WTC11 (cell line): ENCODE measurements at regions not wholly inside any gene's neighbourhood (a gene's known extent, or its start where the extent isn't known, plus 50 kb on each side); places are given as distances from the start of the nearest gene placed in this dataset.
"Not testable (repeated sequence)": the region's sequence is repeated elsewhere in the genome, so short reads cannot be mapped to it uniquely, and the experiment has no call there.

ENCODE experiments used
- ATAC-seq: fragments of 200-7000 bp; cut with Tn5 transposase; 2 replicates; pipeline ENCODE4 v1.10.0; 2021; ENCODE audit warnings: mild to moderate bottlenecking, moderate library complexity
- CTCF ChIA-PET: fragments of 300-600 bp; sonication (Branson Sonifier 250); formaldehyde crosslinking; loops from one replicate; lab custom pipeline; 2021; ENCODE audit warnings: antibody characterized with exemption; lab: Charles Lee
- POLR2A ChIA-PET: fragments of 350-600 bp; sonication (Branson Sonifier 250); formaldehyde crosslinking; loops from one replicate; lab custom pipeline; 2021; ENCODE audit warnings: antibody characterized with exemption; lab: Charles Lee
- DNase-seq: peaks from one replicate; pipeline ENCODE4 v3.0.0; 2021; ENCODE audit warnings: low spot score
- H3K27ac Mint-ChIP-seq: 2 replicates; pipeline ENCODE4 v1.8.0; 2021; ENCODE audit warnings: mixed read lengths
- H3K27me3 Mint-ChIP-seq: 2 replicates; pipeline ENCODE4 v1.8.0; 2021; ENCODE audit warnings: low read depth, mild to moderate bottlenecking, moderate library complexity, mixed read lengths
- H3K36me3 Mint-ChIP-seq: 2 replicates; pipeline ENCODE4 v1.8.0; 2021; ENCODE audit warnings: mixed read lengths
- H3K4me1 Mint-ChIP-seq: 2 replicates; pipeline ENCODE4 v1.8.0; 2022; ENCODE audit warnings: mixed read lengths
- H3K4me3 Mint-ChIP-seq: 2 replicates; pipeline ENCODE4 v1.8.0; 2021; ENCODE audit warnings: mild to moderate bottlenecking, moderate library complexity, mixed read lengths
- H3K9me3 Mint-ChIP-seq: 2 replicates; pipeline ENCODE4 v1.8.0; 2021; ENCODE audit warnings: mixed read lengths
- AFF4 ChIP-seq: sonication (generic); formaldehyde crosslinking; IDR thresholded peaks from 2 replicates; pipeline ENCODE4 v1.8.1; 2023; ENCODE audit warnings: mild to moderate bottlenecking, missing genetic modification reagents, borderline replicate concordance
- AR ChIP-seq: fragments of 250-450 bp; sonication (Bioruptor Pico); IDR thresholded peaks from 2 replicates; pipeline ENCODE4 v1.9.0; 2021; ENCODE audit warnings: mild to moderate bottlenecking
- ARID4B ChIP-seq: sonication (generic); formaldehyde crosslinking; IDR thresholded peaks from 2 replicates; pipeline ENCODE4 v1.8.0; 2023; ENCODE audit warnings: missing genetic modification reagents, mild to moderate bottlenecking, borderline replicate concordance
- E2F4 ChIP-seq: sonication (generic); formaldehyde crosslinking; IDR thresholded peaks from 2 replicates; pipeline ENCODE4 v1.8.1; 2022; ENCODE audit warnings: low read depth, mild to moderate bottlenecking, moderate library complexity, missing genetic modification reagents, borderline replicate concordance
- E2F5 ChIP-seq: sonication (generic); formaldehyde crosslinking; IDR thresholded peaks from 2 replicates; pipeline ENCODE4 v1.8.1; 2022; ENCODE audit warnings: mild to moderate bottlenecking, moderate library complexity, missing genetic modification reagents
- FOXK1 ChIP-seq: sonication (generic); formaldehyde crosslinking; IDR thresholded peaks from 2 replicates; pipeline ENCODE4 v1.8.0; 2022; ENCODE audit warnings: mild to moderate bottlenecking, moderate library complexity, missing genetic modification reagents
- RORB ChIP-seq: fragments of 250-450 bp; sonication (Bioruptor Pico); IDR thresholded peaks from 2 replicates; pipeline ENCODE4 v1.9.0; 2021; ENCODE audit warnings: mild to moderate bottlenecking
- STAT6 ChIP-seq: sonication (generic); formaldehyde crosslinking; conservative IDR thresholded peaks from 2 replicates; pipeline ENCODE4 v1.8.1; 2023; ENCODE audit warnings: mild to moderate bottlenecking, low read depth, missing genetic modification reagents, moderate library complexity
- USF1 ChIP-seq: sonication (generic); formaldehyde crosslinking; IDR thresholded peaks from 2 replicates; pipeline ENCODE4 v1.8.0; 2022; ENCODE audit warnings: mild to moderate bottlenecking, missing genetic modification reagents
- ZNF263 ChIP-seq: sonication (generic); formaldehyde crosslinking; IDR thresholded peaks from 2 replicates; pipeline ENCODE4 v1.8.1; 2022; ENCODE audit warnings: low read depth, mild to moderate bottlenecking, moderate library complexity, missing genetic modification reagents
- ZNF416 ChIP-seq: fragments of 250-450 bp; sonication (Bioruptor Pico); IDR thresholded peaks from 2 replicates; pipeline ENCODE4 v1.9.0; 2021; ENCODE audit warnings: mild to moderate bottlenecking, inconsistent platforms
- ZNF512 ChIP-seq: sonication (generic); formaldehyde crosslinking; IDR thresholded peaks from 2 replicates; pipeline ENCODE4 v1.8.1; 2022; ENCODE audit warnings: missing genetic modification reagents, borderline replicate concordance

- TF ChIP-seq STAT6 (CRISPR knock-in tag) (no peak), AR (no peak), USF1 (CRISPR knock-in tag) (no peak), RORB (CRISPR knock-in tag) (no peak), AFF4 (no peak)
These were observed 58.0 kb upstream of the FGF3 start (continued) for GRCh38 chr11:69877235-69877634.

- DNase-seq, H3K9me3 Mint-ChIP-seq, H3K4me1 Mint-ChIP-seq, POLR2A ChIA-PET, CTCF ChIA-PET, ATAC-seq, H3K4me3 Mint-ChIP-seq, H3K27ac Mint-ChIP-seq, H3K27me3 Mint-ChIP-seq, H3K36me3 Mint-ChIP-seq: not testable (repeated sequence)
These were observed 58.5 kb upstream of the FGF3 start for GRCh38 chr11:69877704-69878103.

GRCh38 chr11:69878144-69878883 is 59.1 kb upstream of the FGF3 start:
- Mint-ChIP-seq H3K4me3 (no peak overlapping the region), H3K9me3 (no peaks in the 10 kb centered on the region), H3K4me1 (0 out of 2 replicates have a peak, but pooled peaks cover 2% of the 10 kb centered on the region), H3K27me3 (no peaks in the 10 kb centered on the region), H3K27ac (no peak overlapping the region), H3K36me3 (no peaks in the 10 kb centered on the region)
- CTCF ChIA-PET, result interaction anchor here (1.0 to 1.8 kb wide), 6 partner anchors 11 to 195 kb away, joined by 3 to 9 read pairs (median 6); no protein-coding TSS in a partner anchor
- DNase-seq (no peak), ATAC-seq (no peak)
- POLR2A ChIA-PET, result no interaction called here
- no peak for TF ChIP-seq E2F5 (CRISPR knock-in tag)
- TF ChIP-seq ZNF263 (CRISPR knock-in tag), result no peak
- no peak for TF ChIP-seq ZNF512 (CRISPR knock-in tag)
- no peak for TF ChIP-seq E2F4 (CRISPR knock-in tag)
- no peak for TF ChIP-seq ARID4B
- TF ChIP-seq FOXK1 (CRISPR knock-in tag), result no peak
- TF ChIP-seq ZNF416, result no peak
